SK-N-SH treated with all-trans-retinoic acid at 6 μM for 48 hours (cell line): ENCODE measurements at regions not wholly inside any gene's neighbourhood (a gene's known extent, or its start where the extent isn't known, plus 50 kb on each side); places are given as distances from the start of the nearest gene placed in this dataset.

Experiments used
- ATAC-seq: fragments of 200-7000 bp; cut with Tn5 transposase; 3 replicates; pipeline ENCODE4 v1.9.1; 2020; ENCODE audit warnings: mild to moderate bottlenecking, moderate library complexity
- ARNTL ChIP-seq: fragments of 450-650 bp; formaldehyde crosslinking; IDR thresholded peaks from 2 replicates; pipeline ENCODE4 v1.5.0; 2020; ENCODE audit warnings: low read depth, mild to moderate bottlenecking, moderate library complexity, borderline replicate concordance
- BACH2 ChIP-seq: fragments of 250-450 bp; sonication (Bioruptor Pico); IDR thresholded peaks from 2 replicates; pipeline ENCODE4 v1.9.0; 2021; ENCODE audit warnings: mild to moderate bottlenecking, borderline replicate concordance
- CSDC2 ChIP-seq: fragments of 250-450 bp; sonication (Bioruptor Pico); IDR thresholded peaks from 2 replicates; pipeline ENCODE4 v1.5.0; 2020; ENCODE audit warnings: mild to moderate bottlenecking, moderate library complexity
- ESRRG ChIP-seq: fragments of 250-450 bp; sonication (Bioruptor Pico); IDR thresholded peaks from 2 replicates; pipeline ENCODE4 v1.6.1; 2021; ENCODE audit warnings: mild to moderate bottlenecking
- GLIS3 ChIP-seq: fragments of 250-450 bp; sonication (Bioruptor Pico); IDR thresholded peaks from 2 replicates; pipeline ENCODE4 v1.5.0; 2020; ENCODE audit warnings: mild to moderate bottlenecking, moderate library complexity
- ISL1 ChIP-seq: fragments of 250-450 bp; sonication (Bioruptor Pico); IDR thresholded peaks from 2 replicates; pipeline ENCODE4 v2.1.2; 2022; ENCODE audit warnings: mild to moderate bottlenecking, moderate library complexity
- OSR1 ChIP-seq: fragments of 250-450 bp; sonication (Bioruptor Pico); IDR thresholded peaks from 2 replicates; pipeline ENCODE4 v1.8.0; 2022; ENCODE audit warnings: moderate library complexity, mild to moderate bottlenecking, inconsistent platforms
- PPARA ChIP-seq: fragments of 250-450 bp; sonication (Bioruptor Pico); IDR thresholded peaks from 2 replicates; pipeline ENCODE4 v1.5.0; 2020; ENCODE audit warnings: mild to moderate bottlenecking, borderline replicate concordance
- RARB ChIP-seq: fragments of 250-450 bp; sonication (Bioruptor Pico); IDR thresholded peaks from 2 replicates; pipeline ENCODE4 v1.8.0; 2021; ENCODE audit warnings: mild to moderate bottlenecking, moderate library complexity
- SNAI2 ChIP-seq: fragments of 250-450 bp; sonication (Bioruptor Pico); IDR thresholded peaks from 2 replicates; pipeline ENCODE4 v1.5.0; 2020; ENCODE audit warnings: mild to moderate bottlenecking, moderate library complexity
- TCF4 ChIP-seq: fragments of 250-450 bp; sonication (Bioruptor Pico); IDR thresholded peaks from 2 replicates; pipeline ENCODE4 v1.8.0; 2021; ENCODE audit warnings: mild to moderate bottlenecking, moderate library complexity, borderline replicate concordance
- TOX ChIP-seq: fragments of 250-450 bp; sonication (Bioruptor Pico); IDR thresholded peaks from 2 replicates; pipeline ENCODE4 v1.8.0; 2021; ENCODE audit warnings: mild to moderate bottlenecking, moderate library complexity, borderline replicate concordance
- TSHZ2 ChIP-seq: fragments of 250-450 bp; sonication (Bioruptor Pico); IDR thresholded peaks from 2 replicates; pipeline ENCODE4 v1.5.0; 2020; ENCODE audit warnings: mild to moderate bottlenecking, moderate library complexity
- ZC3H10 ChIP-seq: fragments of 250-450 bp; sonication (Bioruptor Pico); IDR thresholded peaks from 2 replicates; pipeline ENCODE4 v1.5.1; 2021; ENCODE audit warnings: mild to moderate bottlenecking, moderate library complexity
- ZFP3 ChIP-seq: fragments of 250-450 bp; sonication (Bioruptor Pico); IDR thresholded peaks from 2 replicates; pipeline ENCODE4 v1.5.0; 2020; ENCODE audit warnings: mild to moderate bottlenecking, moderate library complexity
- ZFP30 ChIP-seq: fragments of 450-650 bp; formaldehyde crosslinking; IDR thresholded peaks from 2 replicates; pipeline ENCODE4 v1.5.0; 2022; ENCODE audit warnings: mild to moderate bottlenecking, moderate library complexity
- ZNF565 ChIP-seq: fragments of 450-650 bp; formaldehyde crosslinking; conservative IDR thresholded peaks from 2 replicates; pipeline ENCODE4 v1.5.0; 2020; ENCODE audit warnings: low read depth, mild to moderate bottlenecking, moderate library complexity
- ZNF70 ChIP-seq: fragments of 450-650 bp; formaldehyde crosslinking; IDR thresholded peaks from 2 replicates; pipeline ENCODE4 v1.5.0; 2020; ENCODE audit warnings: mild to moderate bottlenecking, moderate library complexity
- ZNF8 ChIP-seq: fragments of 450-650 bp; formaldehyde crosslinking; IDR thresholded peaks from 2 replicates; pipeline ENCODE4 v1.5.0; 2020; ENCODE audit warnings: mild to moderate bottlenecking, moderate library complexity
- TF ChIP-seq, protein P1 (sequence below): fragments of 250-450 bp; sonication (Bioruptor Pico); IDR thresholded peaks from 2 replicates; pipeline ENCODE4 v1.5.1; 2020; ENCODE audit warnings: low read depth, mild to moderate bottlenecking, moderate library complexity
- TF ChIP-seq, protein P2 (sequence below): fragments of 250-450 bp; sonication (Bioruptor Pico); IDR thresholded peaks from 2 replicates; pipeline ENCODE4 v1.8.0; 2020; ENCODE audit warnings: mild to moderate bottlenecking, moderate library complexity, borderline replicate concordance

- no peak for TF ChIP-seq RARB (CRISPR knock-in tag)
- TF ChIP-seq PPARA: no peak
- TF ChIP-seq, protein P1, sequence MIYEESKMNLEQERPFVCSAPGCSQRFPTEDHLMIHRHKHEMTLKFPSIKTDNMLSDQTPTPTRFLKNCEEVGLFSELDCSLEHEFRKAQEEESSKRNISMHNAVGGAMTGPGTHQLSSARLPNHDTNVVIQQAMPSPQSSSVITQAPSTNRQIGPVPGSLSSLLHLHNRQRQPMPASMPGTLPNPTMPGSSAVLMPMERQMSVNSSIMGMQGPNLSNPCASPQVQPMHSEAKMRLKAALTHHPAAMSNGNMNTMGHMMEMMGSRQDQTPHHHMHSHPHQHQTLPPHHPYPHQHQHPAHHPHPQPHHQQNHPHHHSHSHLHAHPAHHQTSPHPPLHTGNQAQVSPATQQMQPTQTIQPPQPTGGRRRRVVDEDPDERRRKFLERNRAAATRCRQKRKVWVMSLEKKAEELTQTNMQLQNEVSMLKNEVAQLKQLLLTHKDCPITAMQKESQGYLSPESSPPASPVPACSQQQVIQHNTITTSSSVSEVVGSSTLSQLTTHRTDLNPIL (CRISPR knock-in tag): no peak
- TF ChIP-seq GLIS3 (CRISPR knock-in tag): no peak
- ATAC-seq: no peak
Measured at GRCh38 chr14:71618047-71618446, 314.2 kb upstream of the RGS6 start.

- TF ChIP-seq ZC3H10 (no peak), ZNF8 (CRISPR knock-in tag) (no peak), ESRRG (CRISPR knock-in tag) (no peak), TOX (no peak), CSDC2 (no peak), ZFP30 (CRISPR knock-in tag) (no peak), RARB (CRISPR knock-in tag) (no peak), BACH2 (CRISPR knock-in tag) (no peak), ZNF70 (CRISPR knock-in tag) (no peak), ISL1 (CRISPR knock-in tag) (no peak), PPARA (no peak), SNAI2 (CRISPR knock-in tag) (no peak), GLIS3 (CRISPR knock-in tag) (no peak), ARNTL (CRISPR knock-in tag) (no peak)
- TF ChIP-seq, protein P2, sequence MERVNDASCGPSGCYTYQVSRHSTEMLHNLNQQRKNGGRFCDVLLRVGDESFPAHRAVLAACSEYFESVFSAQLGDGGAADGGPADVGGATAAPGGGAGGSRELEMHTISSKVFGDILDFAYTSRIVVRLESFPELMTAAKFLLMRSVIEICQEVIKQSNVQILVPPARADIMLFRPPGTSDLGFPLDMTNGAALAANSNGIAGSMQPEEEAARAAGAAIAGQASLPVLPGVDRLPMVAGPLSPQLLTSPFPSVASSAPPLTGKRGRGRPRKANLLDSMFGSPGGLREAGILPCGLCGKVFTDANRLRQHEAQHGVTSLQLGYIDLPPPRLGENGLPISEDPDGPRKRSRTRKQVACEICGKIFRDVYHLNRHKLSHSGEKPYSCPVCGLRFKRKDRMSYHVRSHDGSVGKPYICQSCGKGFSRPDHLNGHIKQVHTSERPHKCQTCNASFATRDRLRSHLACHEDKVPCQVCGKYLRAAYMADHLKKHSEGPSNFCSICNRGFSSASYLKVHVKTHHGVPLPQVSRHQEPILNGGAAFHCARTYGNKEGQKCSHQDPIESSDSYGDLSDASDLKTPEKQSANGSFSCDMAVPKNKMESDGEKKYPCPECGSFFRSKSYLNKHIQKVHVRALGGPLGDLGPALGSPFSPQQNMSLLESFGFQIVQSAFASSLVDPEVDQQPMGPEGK: no peak
- TF ChIP-seq, protein P1 (CRISPR knock-in tag): no peak
- TF ChIP-seq, all 23 proteins: peak for 0
- no peak for ATAC-seq
Measured at GRCh38 chr14:71618716-71619115, 313.5 kb upstream of the RGS6 start.

GRCh38 chr14:71619472-71619871, 312.8 kb upstream of the RGS6 start:
- ATAC-seq: no peak
- TF ChIP-seq, protein P1 (CRISPR knock-in tag): no peak
- TF ChIP-seq ISL1 (CRISPR knock-in tag): peak; percentile 56
- TF ChIP-seq, protein P2: no peak

- ATAC-seq: peak; percentile 57; the same call in 2 of the 3 replicates
- TF ChIP-seq ZFP3 (CRISPR knock-in tag) (no peak), ISL1 (CRISPR knock-in tag) (no peak), TOX (no peak), ZFP30 (CRISPR knock-in tag) (no peak), GLIS3 (CRISPR knock-in tag) (no peak), TSHZ2 (CRISPR knock-in tag) (no peak), OSR1 (CRISPR knock-in tag) (no peak), ARNTL (CRISPR knock-in tag) (no peak), ZNF8 (CRISPR knock-in tag) (no peak), ZNF565 (CRISPR knock-in tag) (no peak), RARB (CRISPR knock-in tag) (no peak), TCF4 (CRISPR knock-in tag) (no peak), PPARA (no peak)
- TF ChIP-seq, protein P1 (CRISPR knock-in tag): no peak
- TF ChIP-seq, protein P2: no peak
- TF ChIP-seq, all 23 proteins: peak for 0
Measured at GRCh38 chr14:71620401-71620800, 311.8 kb upstream of the RGS6 start.
